ENCODE measurements at regions not wholly inside any gene's neighbourhood (a gene's known extent, or its start where the extent isn't known, plus 50 kb on each side); places are given as distances from the start of the nearest gene placed in this dataset.

DNA sequence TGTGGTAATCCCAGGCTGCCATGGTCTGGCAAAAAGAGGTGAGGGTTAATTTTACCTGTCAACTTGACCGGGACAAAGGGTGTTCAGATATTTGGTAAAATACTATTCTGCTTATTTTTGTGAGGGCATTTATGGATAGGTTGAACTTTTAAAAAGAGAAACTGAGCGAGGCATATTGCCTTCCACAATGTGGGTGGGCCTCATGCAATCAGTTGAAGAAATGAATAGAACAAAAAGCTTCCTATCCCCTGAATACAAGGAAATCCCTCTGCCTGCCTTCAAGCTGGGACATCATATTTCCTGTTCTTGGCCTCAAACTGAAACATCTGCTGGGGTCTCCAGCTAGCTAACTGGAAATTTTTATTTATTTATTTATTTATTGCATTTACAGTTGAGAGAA lies 734.7 kb downstream of the IRX1 start:
- Mint-ChIP-seq H3K36me3 (no peaks in the 10 kb centered on the region), H3K4me3 (no peak overlapping the region), H3K4me1 (no peaks in the 10 kb centered on the region), H3K9me3 (peaks cover 6% of the 10 kb centered on the region), H3K27me3 (ENCODE audit: low read depth) (no peaks in the 10 kb centered on the region), H3K27ac (no peak overlapping the region)
- TF ChIP-seq, protein P1, sequence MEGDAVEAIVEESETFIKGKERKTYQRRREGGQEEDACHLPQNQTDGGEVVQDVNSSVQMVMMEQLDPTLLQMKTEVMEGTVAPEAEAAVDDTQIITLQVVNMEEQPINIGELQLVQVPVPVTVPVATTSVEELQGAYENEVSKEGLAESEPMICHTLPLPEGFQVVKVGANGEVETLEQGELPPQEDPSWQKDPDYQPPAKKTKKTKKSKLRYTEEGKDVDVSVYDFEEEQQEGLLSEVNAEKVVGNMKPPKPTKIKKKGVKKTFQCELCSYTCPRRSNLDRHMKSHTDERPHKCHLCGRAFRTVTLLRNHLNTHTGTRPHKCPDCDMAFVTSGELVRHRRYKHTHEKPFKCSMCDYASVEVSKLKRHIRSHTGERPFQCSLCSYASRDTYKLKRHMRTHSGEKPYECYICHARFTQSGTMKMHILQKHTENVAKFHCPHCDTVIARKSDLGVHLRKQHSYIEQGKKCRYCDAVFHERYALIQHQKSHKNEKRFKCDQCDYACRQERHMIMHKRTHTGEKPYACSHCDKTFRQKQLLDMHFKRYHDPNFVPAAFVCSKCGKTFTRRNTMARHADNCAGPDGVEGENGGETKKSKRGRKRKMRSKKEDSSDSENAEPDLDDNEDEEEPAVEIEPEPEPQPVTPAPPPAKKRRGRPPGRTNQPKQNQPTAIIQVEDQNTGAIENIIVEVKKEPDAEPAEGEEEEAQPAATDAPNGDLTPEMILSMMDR (IDR thresholded peaks at IDR 0.05; ENCODE audit: unreplicated experiment): no peak
- DNase-seq (ENCODE audit: low spot score in 2 of 2, unreplicated experiment in 2 of 2): no peak

DNA sequence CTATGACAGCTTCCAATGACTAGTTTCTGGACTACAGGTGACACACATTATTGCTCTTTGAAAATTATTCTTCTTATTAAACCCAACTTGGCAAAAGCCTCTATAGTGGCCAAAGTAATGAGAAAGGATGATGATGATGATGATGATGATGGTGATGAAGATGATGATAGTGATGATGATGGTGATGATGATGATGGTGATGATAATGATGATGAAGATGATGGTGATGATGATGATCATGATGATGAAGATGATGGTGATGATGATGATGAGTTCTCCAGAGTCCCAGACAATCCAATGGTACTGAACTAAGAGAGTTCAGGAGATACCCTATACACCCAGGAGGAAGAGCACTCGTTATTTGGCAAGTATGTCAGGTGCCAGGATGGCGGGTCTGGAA lies 739.4 kb downstream of the IRX1 start:
- H3K27me3 Mint-ChIP-seq (ENCODE audit: low read depth): no peaks in the 10 kb centered on the region
- no peak overlapping the region for H3K27ac Mint-ChIP-seq
- peaks cover 8% of the 10 kb centered on the region for H3K4me1 Mint-ChIP-seq
- DNase-seq (ENCODE audit: low spot score in 2 of 2, unreplicated experiment in 2 of 2): no peak
- H3K9me3 Mint-ChIP-seq: peaks cover 11% of the 10 kb centered on the region
- H3K36me3 Mint-ChIP-seq: no peaks in the 10 kb centered on the region
- TF ChIP-seq, protein P1 (IDR thresholded peaks at IDR 0.05; ENCODE audit: unreplicated experiment): no peak
- H3K4me3 Mint-ChIP-seq: no peak overlapping the region

DNA sequence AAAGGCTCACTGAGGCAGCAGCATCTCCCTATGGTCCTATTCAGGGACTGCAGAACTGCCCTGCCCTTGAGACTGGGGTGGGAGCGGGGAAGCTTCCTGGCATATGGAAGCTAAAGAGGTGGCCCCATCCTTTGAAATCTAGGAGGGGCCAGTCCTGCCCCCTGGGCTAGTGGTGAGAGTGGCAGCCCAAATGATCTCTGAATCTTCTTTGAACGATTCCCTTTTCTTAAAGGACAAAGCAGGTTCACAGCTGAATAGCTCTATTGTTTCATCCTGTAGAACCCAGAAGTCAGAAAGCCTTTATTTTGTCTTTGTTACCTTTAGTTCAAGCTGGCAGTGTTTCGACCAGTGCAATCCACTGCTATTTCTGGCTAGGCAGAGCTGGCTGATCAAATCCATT lies 741.9 kb downstream of the IRX1 start:
- peaks cover 20% of the 10 kb centered on the region for H3K4me1 Mint-ChIP-seq
- no peak overlapping the region for H3K27ac Mint-ChIP-seq
- H3K27me3 Mint-ChIP-seq (ENCODE audit: low read depth): no peaks in the 10 kb centered on the region
- TF ChIP-seq, protein P1 (IDR thresholded peaks at IDR 0.05; ENCODE audit: unreplicated experiment): no peak
- no peak for DNase-seq (ENCODE audit: low spot score in 2 of 2, unreplicated experiment in 2 of 2)
- no peak overlapping the region for H3K4me3 Mint-ChIP-seq
- peaks cover 7% of the 10 kb centered on the region for H3K9me3 Mint-ChIP-seq
- H3K36me3 Mint-ChIP-seq: no peaks in the 10 kb centered on the region

DNA sequence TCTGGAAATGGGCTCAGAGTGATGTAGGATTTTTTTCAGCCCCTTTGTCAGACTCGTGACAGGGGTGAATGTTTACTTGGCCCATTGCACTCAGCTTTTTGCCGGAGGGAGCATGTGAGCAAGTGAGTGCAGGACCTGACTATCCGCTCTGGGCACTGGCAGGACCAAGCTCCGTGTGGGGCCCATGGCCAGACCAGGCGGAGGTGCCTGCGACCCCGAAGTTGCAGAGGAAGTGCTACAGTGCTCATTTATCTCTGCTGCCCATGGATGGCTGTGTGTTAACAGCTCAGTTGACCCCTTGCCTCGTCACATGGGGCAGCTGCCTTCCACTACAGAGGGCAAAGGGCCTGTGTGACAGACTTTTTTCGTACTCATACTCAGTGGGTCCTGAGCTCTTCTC lies 744.3 kb downstream of the IRX1 start:
- TF ChIP-seq, protein P1 (IDR thresholded peaks at IDR 0.05; ENCODE audit: unreplicated experiment): no peak
- no peaks in the 10 kb centered on the region for H3K27me3 Mint-ChIP-seq (ENCODE audit: low read depth)
- H3K27ac Mint-ChIP-seq: no peak overlapping the region
- H3K4me3 Mint-ChIP-seq: no peak overlapping the region
- no peak for DNase-seq (ENCODE audit: low spot score in 2 of 2, unreplicated experiment in 2 of 2)
- peaks cover 5% of the 10 kb centered on the region for H3K9me3 Mint-ChIP-seq
- H3K36me3 Mint-ChIP-seq: no peaks in the 10 kb centered on the region
- H3K4me1 Mint-ChIP-seq: peaks cover 20% of the 10 kb centered on the region

DNA sequence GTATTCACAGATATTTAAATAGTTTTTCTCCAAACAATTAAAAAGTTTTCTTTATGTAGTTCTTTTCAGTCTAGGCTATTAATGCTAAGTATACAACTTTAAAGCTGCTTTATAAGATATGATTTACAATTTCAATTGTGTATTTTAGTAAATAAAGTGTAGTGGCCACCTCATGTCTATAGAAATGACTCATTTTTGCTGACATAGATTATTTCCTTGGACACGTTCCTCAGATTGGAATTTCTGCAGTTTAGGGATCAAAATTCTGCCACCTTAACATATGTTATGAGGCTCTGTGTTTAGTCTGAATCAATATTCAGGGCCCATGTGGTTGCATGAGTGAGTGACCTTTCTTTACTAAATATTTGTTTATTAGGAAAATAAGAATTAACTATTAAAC lies 750.2 kb downstream of the IRX1 start:
- H3K27me3 Mint-ChIP-seq (ENCODE audit: low read depth): peaks cover 2% of the 10 kb centered on the region
- no peaks in the 10 kb centered on the region for H3K36me3 Mint-ChIP-seq
- H3K9me3 Mint-ChIP-seq: no peaks in the 10 kb centered on the region
- no peak overlapping the region for H3K27ac Mint-ChIP-seq
- H3K4me1 Mint-ChIP-seq: peaks cover 15% of the 10 kb centered on the region
- TF ChIP-seq, protein P1 (IDR thresholded peaks at IDR 0.05; ENCODE audit: unreplicated experiment): no peak
- H3K4me3 Mint-ChIP-seq: no peak overlapping the region
- DNase-seq (ENCODE audit: low spot score in 2 of 2, unreplicated experiment in 2 of 2): no peak

DNA sequence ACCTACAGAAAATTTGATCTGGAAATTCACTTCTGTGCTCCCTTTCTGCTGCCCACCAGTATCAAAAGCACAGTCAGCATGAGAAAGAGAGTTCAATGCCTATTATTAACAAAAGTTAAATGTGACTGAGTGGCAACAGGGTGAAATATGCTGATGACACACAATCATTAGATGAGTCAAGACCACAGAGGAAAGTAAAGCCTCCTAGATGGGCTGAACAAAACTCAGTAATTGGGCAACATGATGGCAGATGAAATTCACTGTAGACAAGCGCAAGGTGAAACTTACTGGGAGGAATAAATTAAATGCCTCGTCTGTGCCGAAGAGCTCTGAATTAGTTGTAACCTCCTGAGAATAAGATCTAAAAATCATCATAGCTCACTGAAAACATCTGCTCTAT lies 752.8 kb downstream of the IRX1 start:
- no peak for DNase-seq (ENCODE audit: low spot score in 2 of 2, unreplicated experiment in 2 of 2)
- H3K4me1 Mint-ChIP-seq: peaks cover 2% of the 10 kb centered on the region
- peaks cover 2% of the 10 kb centered on the region for H3K27me3 Mint-ChIP-seq (ENCODE audit: low read depth)
- H3K36me3 Mint-ChIP-seq: no peaks in the 10 kb centered on the region
- peaks cover 8% of the 10 kb centered on the region for H3K9me3 Mint-ChIP-seq
- H3K27ac Mint-ChIP-seq: no peak overlapping the region
- H3K4me3 Mint-ChIP-seq: no peak overlapping the region
- TF ChIP-seq, protein P1 (IDR thresholded peaks at IDR 0.05; ENCODE audit: unreplicated experiment): no peak
